ENCODE measurements at regions not wholly inside any gene's neighbourhood (a gene's known extent, or its start where the extent isn't known, plus 50 kb on each side); places are given as distances from the start of the nearest gene placed in this dataset.

DNA sequence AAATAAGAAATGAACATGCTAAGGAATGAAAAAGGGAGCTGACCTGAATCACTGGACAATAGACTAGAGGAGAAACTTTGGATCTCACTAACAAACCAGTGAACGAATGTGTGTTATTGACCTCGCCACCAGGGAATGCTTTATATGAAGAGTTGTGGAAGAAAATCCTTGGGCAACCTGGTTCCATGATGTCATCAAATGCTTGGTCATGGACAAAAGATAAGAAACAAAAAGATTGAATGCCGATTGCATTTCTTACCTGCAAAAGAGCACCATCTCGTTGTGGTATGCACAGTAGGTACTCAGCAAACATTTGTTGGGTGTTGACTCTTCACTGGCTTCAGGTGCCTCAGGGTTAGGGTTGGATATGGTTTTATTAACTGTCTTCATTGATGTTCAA, 165.2 kb upstream of the TSHZ2 start:
- Histone ChIP-seq H3K4me1 (ENCODE audit: control extremely low read depth in 1 of 4, control insufficient read depth in 4 of 4, insufficient read depth in 4 of 4, low read length in 3 of 4) (no peaks in the 10 kb centered on the region), H3K4me3 (ENCODE audit: control insufficient read depth in 1 of 7, extremely low read depth in 1 of 7, insufficient read depth in 4 of 7, low read depth in 2 of 7, low read length in 6 of 7) (no peak overlapping the region), H3K27me3 (replicated peaks in 2 of 5; ENCODE audit: control insufficient read depth in 4 of 5, insufficient read depth in 5 of 5, low read length in 4 of 5) (peaks cover 0 to 2% (median 0%) of the 10 kb centered on the region in 5 experiments), H3K36me3 (ENCODE audit: control insufficient read depth in 4 of 4, insufficient read depth in 4 of 4, low read length in 3 of 4) (no peaks in the 10 kb centered on the region), H3K27ac (ENCODE audit: insufficient read depth in 1 of 2, low read depth in 1 of 2, low read length in 2 of 2, poor library complexity in 1 of 2, severe bottlenecking in 2 of 2) (no peak overlapping the region), H3K9me3 (ENCODE audit: control extremely low read depth in 1 of 5, control insufficient read depth in 4 of 5, insufficient read depth in 2 of 5, low read depth in 1 of 5, low read length in 4 of 5) (no peaks in the 10 kb centered on the region)
- 98% methylated on average over 4 of the region's 4 CpGs for WGBS (ENCODE audit: insufficient coverage)
- DNase-seq = no peak
- CTCF ChIA-PET = no interaction called here
- POLR2A ChIA-PET = no interaction called here

GRCh38 chr20:52805843-52806242, 166.3 kb upstream of the TSHZ2 start:
- POLR2A ChIA-PET = no interaction called here
- 56% methylated on average over 2 of the region's 2 CpGs for WGBS (ENCODE audit: insufficient coverage)
- CTCF ChIA-PET = no interaction called here
- DNase-seq = no peak
- H3K4me3 ChIP-seq (ENCODE audit: control insufficient read depth in 1 of 7, extremely low read depth in 1 of 7, insufficient read depth in 4 of 7, low read depth in 2 of 7, low read length in 6 of 7) = no peak overlapping the region
- peaks cover 0 to 1% (median 0%) of the 10 kb centered on the region in 5 experiments for H3K27me3 ChIP-seq (replicated peaks in 2 of 5; ENCODE audit: control insufficient read depth in 4 of 5, insufficient read depth in 5 of 5, low read length in 4 of 5)
- H3K36me3 ChIP-seq (ENCODE audit: control insufficient read depth in 4 of 4, insufficient read depth in 4 of 4, low read length in 3 of 4) = no peaks in the 10 kb centered on the region
- no peak overlapping the region for H3K27ac ChIP-seq (ENCODE audit: insufficient read depth in 1 of 2, low read depth in 1 of 2, low read length in 2 of 2, poor library complexity in 1 of 2, severe bottlenecking in 2 of 2)
- H3K4me1 ChIP-seq (ENCODE audit: control extremely low read depth in 1 of 4, control insufficient read depth in 4 of 4, insufficient read depth in 4 of 4, low read length in 3 of 4) = no peaks in the 10 kb centered on the region
- H3K9me3 ChIP-seq (ENCODE audit: control extremely low read depth in 1 of 5, control insufficient read depth in 4 of 5, insufficient read depth in 2 of 5, low read depth in 1 of 5, low read length in 4 of 5) = no peaks in the 10 kb centered on the region

DNA sequence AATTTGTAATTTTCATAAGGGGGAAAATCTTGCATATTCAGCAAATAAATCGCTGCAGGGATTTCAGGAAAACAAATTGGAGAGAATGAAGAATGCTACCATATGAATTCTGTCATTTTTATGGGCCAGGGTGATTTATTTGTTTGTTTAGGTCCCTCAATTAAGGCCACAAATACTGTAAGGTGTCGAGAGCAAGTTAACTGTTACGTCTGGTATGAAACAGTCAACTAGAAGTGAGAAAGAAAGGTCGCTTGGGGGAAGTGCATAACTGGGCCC, 166.9 kb upstream of the TSHZ2 start:
- Histone ChIP-seq H3K27me3 (replicated peaks in 2 of 5; ENCODE audit: control insufficient read depth in 4 of 5, insufficient read depth in 5 of 5, low read length in 4 of 5) (no peaks in the 10 kb centered on the region), H3K36me3 (ENCODE audit: control insufficient read depth in 4 of 4, insufficient read depth in 4 of 4, low read length in 3 of 4) (no peaks in the 10 kb centered on the region), H3K4me1 (ENCODE audit: control extremely low read depth in 1 of 4, control insufficient read depth in 4 of 4, insufficient read depth in 4 of 4, low read length in 3 of 4) (no peaks in the 10 kb centered on the region), H3K27ac (ENCODE audit: insufficient read depth in 1 of 2, low read depth in 1 of 2, low read length in 2 of 2, poor library complexity in 1 of 2, severe bottlenecking in 2 of 2) (no peak overlapping the region), H3K4me3 (ENCODE audit: control insufficient read depth in 1 of 7, extremely low read depth in 1 of 7, insufficient read depth in 4 of 7, low read depth in 2 of 7, low read length in 6 of 7) (no peak overlapping the region), H3K9me3 (ENCODE audit: control extremely low read depth in 1 of 5, control insufficient read depth in 4 of 5, insufficient read depth in 2 of 5, low read depth in 1 of 5, low read length in 4 of 5) (no peaks in the 10 kb centered on the region)
- WGBS (ENCODE audit: insufficient coverage) = 75% methylated on average over 4 of the region's 4 CpGs
- CTCF ChIA-PET = no interaction called here
- POLR2A ChIA-PET = no interaction called here
- no peak for DNase-seq

DNA sequence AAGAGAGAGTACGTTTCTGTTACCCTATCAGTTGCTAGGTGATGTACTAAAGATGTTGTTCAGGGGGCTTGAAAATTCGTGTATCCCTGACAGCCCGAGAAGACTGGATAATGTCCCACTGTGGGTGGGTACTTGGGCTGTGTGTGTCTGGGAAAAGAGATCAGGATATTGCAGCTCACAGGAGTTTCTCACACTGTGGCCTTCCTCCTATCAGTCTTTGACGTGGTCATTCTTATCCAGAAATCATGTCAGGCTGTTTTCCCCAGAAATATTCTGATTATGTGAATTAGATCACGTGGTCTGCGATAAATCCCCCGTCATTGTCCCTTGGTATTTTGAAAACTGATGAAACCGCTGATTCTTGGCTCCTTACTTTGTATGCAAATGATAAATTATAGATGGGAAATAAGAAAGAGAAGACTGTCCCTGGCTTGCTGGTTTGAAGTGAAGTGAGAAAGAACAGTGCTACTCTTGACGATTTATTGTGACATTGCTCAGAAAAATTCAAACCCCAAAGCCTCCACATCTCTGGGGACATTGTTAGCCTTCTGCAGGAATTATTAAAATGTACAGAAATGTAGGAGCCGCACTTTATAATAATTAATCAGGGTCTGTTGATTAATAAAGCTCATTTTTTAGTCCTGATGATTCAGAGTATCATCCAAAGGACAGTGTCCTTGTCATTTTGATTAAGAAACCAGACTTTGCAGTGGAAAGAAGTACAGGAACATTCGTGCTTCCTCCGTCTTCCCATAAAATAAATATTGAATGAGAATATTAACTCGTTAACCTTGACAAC, 167.5 kb upstream of the TSHZ2 start:
- H3K9me3 ChIP-seq (ENCODE audit: control extremely low read depth in 1 of 5, control insufficient read depth in 4 of 5, insufficient read depth in 2 of 5, low read depth in 1 of 5, low read length in 4 of 5) = no peaks in the 10 kb centered on the region
- H3K4me1 ChIP-seq (ENCODE audit: control extremely low read depth in 1 of 4, control insufficient read depth in 4 of 4, insufficient read depth in 4 of 4, low read length in 3 of 4) = no peaks in the 10 kb centered on the region
- H3K27ac ChIP-seq (ENCODE audit: insufficient read depth in 1 of 2, low read depth in 1 of 2, low read length in 2 of 2, poor library complexity in 1 of 2, severe bottlenecking in 2 of 2) = no peak overlapping the region
- no peak for DNase-seq
- no peaks in the 10 kb centered on the region for H3K36me3 ChIP-seq (ENCODE audit: control insufficient read depth in 4 of 4, insufficient read depth in 4 of 4, low read length in 3 of 4)
- 76% methylated on average over 9 of the region's 13 CpGs for WGBS (ENCODE audit: insufficient coverage)
- CTCF ChIA-PET = no interaction called here
- H3K27me3 ChIP-seq (replicated peaks in 2 of 5; ENCODE audit: control insufficient read depth in 4 of 5, insufficient read depth in 5 of 5, low read length in 4 of 5) = no peaks in the 10 kb centered on the region
- POLR2A ChIA-PET = no interaction called here
- no peak overlapping the region for H3K4me3 ChIP-seq (ENCODE audit: control insufficient read depth in 1 of 7, extremely low read depth in 1 of 7, insufficient read depth in 4 of 7, low read depth in 2 of 7, low read length in 6 of 7)

DNA sequence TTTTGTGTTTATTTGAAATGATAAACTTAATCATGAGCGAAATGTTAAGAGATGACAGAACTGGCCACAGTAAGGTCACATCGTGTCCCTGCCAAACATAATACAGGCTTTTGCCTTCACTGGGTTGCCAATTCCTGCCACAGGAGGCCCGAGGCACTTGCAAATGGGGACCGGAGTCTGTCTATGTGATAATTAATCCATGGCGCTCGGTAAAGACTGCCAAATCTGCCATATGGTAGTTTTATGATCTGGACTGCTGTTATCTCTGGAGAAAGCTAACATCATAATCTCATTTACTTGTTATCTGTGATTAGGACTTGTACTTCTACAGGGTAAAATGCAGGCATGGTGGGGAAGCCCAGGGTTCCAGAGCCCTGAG, 170.5 kb upstream of the TSHZ2 start:
- ChIA-PET POLR2A (no interaction called here), CTCF (no interaction called here)
- Histone ChIP-seq H3K27ac (ENCODE audit: insufficient read depth in 1 of 2, low read depth in 1 of 2, low read length in 2 of 2, poor library complexity in 1 of 2, severe bottlenecking in 2 of 2) (no peak overlapping the region), H3K9me3 (ENCODE audit: control extremely low read depth in 1 of 5, control insufficient read depth in 4 of 5, insufficient read depth in 2 of 5, low read depth in 1 of 5, low read length in 4 of 5) (no peaks in the 10 kb centered on the region), H3K4me1 (ENCODE audit: control extremely low read depth in 1 of 4, control insufficient read depth in 4 of 4, insufficient read depth in 4 of 4, low read length in 3 of 4) (no peaks in the 10 kb centered on the region), H3K27me3 (replicated peaks in 2 of 5; ENCODE audit: control insufficient read depth in 4 of 5, insufficient read depth in 5 of 5, low read length in 4 of 5) (no peaks in the 10 kb centered on the region), H3K36me3 (ENCODE audit: control insufficient read depth in 4 of 4, insufficient read depth in 4 of 4, low read length in 3 of 4) (no peaks in the 10 kb centered on the region), H3K4me3 (ENCODE audit: control insufficient read depth in 1 of 7, extremely low read depth in 1 of 7, insufficient read depth in 4 of 7, low read depth in 2 of 7, low read length in 6 of 7) (no peak overlapping the region)
- 93% methylated on average over 4 of the region's 6 CpGs for WGBS (ENCODE audit: insufficient coverage)
- no peak for DNase-seq

DNA sequence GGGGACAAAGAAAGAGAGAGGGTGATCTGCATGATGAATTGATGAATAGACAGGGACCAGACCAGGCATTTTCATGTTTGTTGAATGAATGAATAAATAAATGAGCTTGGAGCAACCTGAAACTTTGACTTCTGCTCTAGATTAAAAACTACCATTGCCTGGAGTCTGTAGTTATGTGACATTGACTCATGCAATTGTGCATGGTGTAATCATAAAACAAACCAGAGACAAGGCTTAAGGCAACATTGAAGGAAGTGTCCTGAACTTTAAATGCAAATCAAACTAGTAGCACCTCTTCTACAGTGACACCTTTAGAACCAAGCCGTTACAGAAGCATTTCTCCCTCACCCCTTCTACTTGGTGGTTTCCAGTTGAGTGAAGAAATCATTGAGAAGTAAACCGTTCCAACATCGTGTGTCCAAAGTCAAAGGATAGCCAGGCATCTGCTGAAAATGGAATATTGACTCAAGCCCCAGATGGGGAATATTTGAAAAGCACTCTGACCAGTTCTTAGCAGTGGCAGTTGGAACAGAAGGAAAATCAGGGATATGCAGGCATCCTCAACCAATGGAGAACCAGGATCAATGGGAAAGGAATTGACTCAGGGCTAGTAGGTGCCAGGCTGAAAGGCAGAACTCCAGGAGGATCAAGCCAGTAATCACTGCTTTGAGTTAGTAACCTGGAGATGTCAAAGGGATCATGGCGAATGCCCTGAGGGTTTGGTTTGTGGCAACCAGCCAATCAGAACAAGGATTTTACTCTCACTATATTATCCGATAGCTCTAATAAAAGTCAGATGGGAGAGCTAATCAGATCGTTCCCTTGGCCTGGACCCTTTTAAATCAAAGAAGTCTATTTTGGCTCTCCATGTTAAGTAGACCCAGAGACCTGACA, 171.2 kb upstream of the TSHZ2 start:
- no peaks in the 10 kb centered on the region for H3K27me3 ChIP-seq (replicated peaks in 2 of 5; ENCODE audit: control insufficient read depth in 4 of 5, insufficient read depth in 5 of 5, low read length in 4 of 5)
- H3K36me3 ChIP-seq (ENCODE audit: control insufficient read depth in 4 of 4, insufficient read depth in 4 of 4, low read length in 3 of 4) = no peaks in the 10 kb centered on the region
- no peaks in the 10 kb centered on the region for H3K4me1 ChIP-seq (ENCODE audit: control extremely low read depth in 1 of 4, control insufficient read depth in 4 of 4, insufficient read depth in 4 of 4, low read length in 3 of 4)
- H3K4me3 ChIP-seq (ENCODE audit: control insufficient read depth in 1 of 7, extremely low read depth in 1 of 7, insufficient read depth in 4 of 7, low read depth in 2 of 7, low read length in 6 of 7) = no peak overlapping the region
- no peaks in the 10 kb centered on the region for H3K9me3 ChIP-seq (ENCODE audit: control extremely low read depth in 1 of 5, control insufficient read depth in 4 of 5, insufficient read depth in 2 of 5, low read depth in 1 of 5, low read length in 4 of 5)
- ChIA-PET CTCF (no interaction called here), POLR2A (no interaction called here)
- 88% methylated on average over 4 of the region's 6 CpGs for WGBS (ENCODE audit: insufficient coverage)
- DNase-seq = no peak
- H3K27ac ChIP-seq (ENCODE audit: insufficient read depth in 1 of 2, low read depth in 1 of 2, low read length in 2 of 2, poor library complexity in 1 of 2, severe bottlenecking in 2 of 2) = no peak overlapping the region

DNA sequence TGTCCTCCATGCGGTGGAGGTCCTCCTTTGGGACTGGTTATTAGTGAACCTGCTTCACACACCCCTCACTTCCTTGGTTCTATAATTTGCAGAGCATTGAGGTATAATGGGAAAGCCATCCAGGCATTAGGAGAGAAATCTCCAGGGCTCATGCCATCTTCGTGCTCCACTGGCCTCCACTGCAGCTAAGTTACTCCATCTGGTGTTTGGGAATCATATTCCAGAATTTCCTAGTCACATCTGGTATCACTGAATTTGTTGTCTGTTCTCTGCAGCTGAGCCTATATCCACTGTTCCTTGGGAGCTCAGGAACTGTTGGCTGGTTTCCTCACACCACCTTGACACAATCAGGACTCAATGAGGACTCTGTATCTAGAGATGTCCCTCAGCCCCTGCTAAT, 173.0 kb upstream of the TSHZ2 start:
- Histone ChIP-seq H3K36me3 (ENCODE audit: control insufficient read depth in 4 of 4, insufficient read depth in 4 of 4, low read length in 3 of 4) (no peaks in the 10 kb centered on the region), H3K4me3 (ENCODE audit: control insufficient read depth in 1 of 7, extremely low read depth in 1 of 7, insufficient read depth in 4 of 7, low read depth in 2 of 7, low read length in 6 of 7) (no peak overlapping the region), H3K9me3 (ENCODE audit: control extremely low read depth in 1 of 5, control insufficient read depth in 4 of 5, insufficient read depth in 2 of 5, low read depth in 1 of 5, low read length in 4 of 5) (no peaks in the 10 kb centered on the region), H3K27ac (ENCODE audit: insufficient read depth in 1 of 2, low read depth in 1 of 2, low read length in 2 of 2, poor library complexity in 1 of 2, severe bottlenecking in 2 of 2) (no peak overlapping the region), H3K4me1 (ENCODE audit: control extremely low read depth in 1 of 4, control insufficient read depth in 4 of 4, insufficient read depth in 4 of 4, low read length in 3 of 4) (no peaks in the 10 kb centered on the region), H3K27me3 (replicated peaks in 2 of 5; ENCODE audit: control insufficient read depth in 4 of 5, insufficient read depth in 5 of 5, low read length in 4 of 5) (no peaks in the 10 kb centered on the region)
- 81% methylated on average over 1 of the region's 2 CpGs for WGBS (ENCODE audit: insufficient coverage)
- no peak for DNase-seq
- ChIA-PET POLR2A (no interaction called here), CTCF (interaction anchor here (0.9 kb wide), 1 partner anchor 10 kb away, joined by 3 read pairs; no protein-coding TSS in a partner anchor)
